CD4-positive, alpha-beta T cell treated with Interleukin-6 at 100 ng/mL for 8 hours (primary cell): ENCODE measurements at regions not wholly inside any gene's neighbourhood (a gene's known extent, or its start where the extent isn't known, plus 50 kb on each side); places are given as distances from the start of the nearest gene placed in this dataset.
"Not testable (repeated sequence)": the region's sequence is repeated elsewhere in the genome, so short reads cannot be mapped to it uniquely, and the experiment has no call there.

Experiments
- DNase-seq: peaks from one replicate; pipeline ENCODE4 v3.0.0-alpha.2; 2020; ENCODE audit warnings: mixed read lengths, low spot score

DNA sequence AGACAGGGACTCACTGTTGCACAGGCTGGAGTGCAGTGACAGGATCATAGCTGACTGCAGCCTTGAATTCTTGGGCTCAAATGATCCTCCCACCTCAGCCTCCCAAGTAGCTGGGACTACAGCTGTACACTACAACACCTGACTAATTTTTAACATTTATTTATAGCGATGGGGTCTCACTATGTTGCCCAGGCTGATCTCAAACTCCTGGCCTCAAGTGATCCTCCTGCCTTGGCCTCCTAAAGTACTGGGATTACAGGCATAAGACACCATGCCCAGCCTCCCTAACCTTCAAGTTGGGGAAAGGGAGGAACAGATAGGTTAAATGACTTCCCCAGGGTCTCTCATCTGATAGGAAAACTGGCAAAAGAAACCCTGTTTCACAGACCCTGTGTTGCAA lies 919.5 kb downstream of the TYW1 start:
- not testable (repeated sequence) for DNase-seq

DNA sequence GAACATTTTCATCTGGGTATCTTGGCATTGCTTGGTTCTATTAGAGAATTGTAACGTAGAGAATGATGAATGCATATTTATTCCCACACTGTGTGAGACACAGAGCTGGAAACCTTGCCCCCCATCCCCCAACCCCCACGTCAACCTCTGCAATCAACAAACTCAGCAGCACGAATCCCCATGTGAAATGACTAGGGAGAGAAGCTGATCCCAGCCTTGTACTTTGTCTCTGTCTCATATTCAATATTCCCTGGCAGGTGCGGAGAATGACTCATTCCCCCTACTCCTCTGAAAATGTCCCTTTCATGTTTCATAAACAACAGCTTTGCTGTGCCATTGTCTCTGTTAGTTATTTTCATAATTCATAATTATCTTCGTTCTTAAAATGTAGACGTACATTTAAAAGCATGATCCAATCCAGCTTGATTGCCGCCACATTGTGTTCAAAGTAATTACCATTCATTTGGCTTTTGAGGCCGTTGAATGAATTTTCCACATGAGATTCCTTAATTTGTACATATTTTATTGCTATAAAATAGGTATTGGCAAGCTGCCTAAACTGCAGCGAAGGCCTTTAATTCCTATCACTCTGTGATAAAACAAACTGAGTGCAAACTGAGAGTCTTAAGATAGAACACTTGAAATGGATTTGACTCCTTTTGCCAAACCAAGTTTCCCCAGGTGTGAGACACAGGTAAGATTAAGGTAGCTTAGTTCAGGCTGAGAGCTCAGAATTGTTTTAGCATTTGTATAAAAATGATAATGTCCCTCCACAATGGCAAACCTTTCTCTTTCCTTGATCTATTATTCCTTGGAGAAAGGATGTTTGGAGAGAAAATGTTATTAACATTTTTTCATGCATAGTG lies 920.2 kb downstream of the TYW1 start:
- DNase-seq: no peak

DNA sequence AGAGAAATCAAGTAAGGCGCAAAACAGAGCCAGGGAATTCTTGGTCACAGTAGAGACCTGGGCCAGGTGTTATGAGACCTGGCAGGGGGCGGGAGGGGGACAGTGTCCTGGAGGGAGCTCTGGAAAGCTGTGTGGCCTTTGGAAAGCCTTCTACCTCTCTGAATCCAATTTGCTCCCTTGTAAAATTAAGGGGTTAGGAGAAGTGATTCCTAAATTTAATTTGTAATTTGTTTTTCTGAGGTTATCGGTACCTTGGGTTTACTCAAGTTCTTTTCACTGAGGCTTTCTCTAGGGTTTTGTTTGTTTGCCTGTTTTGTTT lies 920.8 kb downstream of the TYW1 start:
- DNase-seq: no peak

GRCh38 chr7:67918158-67918557 lies 921.5 kb downstream of the TYW1 start:
- no peak for DNase-seq

- DNase-seq: no peak
Measured at GRCh38 chr7:67923286-67923685, 926.7 kb downstream of the TYW1 start.

GRCh38 chr7:67928141-67928540 lies 931.5 kb downstream of the TYW1 start:
- no peak for DNase-seq

DNA sequence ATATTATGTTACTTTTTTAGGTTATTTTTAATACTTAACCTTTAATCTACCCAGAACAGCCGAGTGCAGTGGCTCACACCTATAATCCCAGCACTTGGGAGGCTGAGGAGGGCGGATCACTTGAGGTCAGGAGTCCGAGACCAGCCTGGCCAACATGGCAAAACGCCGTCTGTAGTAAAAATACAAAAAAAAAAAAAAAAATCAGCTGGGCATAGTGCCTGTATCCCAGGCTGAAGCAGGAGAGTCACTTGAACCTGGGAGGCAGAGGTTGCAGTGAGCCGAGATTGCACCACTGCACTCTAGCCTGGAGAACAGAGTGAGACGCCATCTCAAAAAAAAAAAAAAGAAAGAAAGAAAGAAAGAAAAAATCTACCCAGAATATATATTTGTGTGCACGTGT lies 939.8 kb downstream of the TYW1 start:
- DNase-seq: not testable (repeated sequence)

- DNase-seq: no peak
Measured at GRCh38 chr7:67940400-67940799, 943.8 kb downstream of the TYW1 start.

DNA sequence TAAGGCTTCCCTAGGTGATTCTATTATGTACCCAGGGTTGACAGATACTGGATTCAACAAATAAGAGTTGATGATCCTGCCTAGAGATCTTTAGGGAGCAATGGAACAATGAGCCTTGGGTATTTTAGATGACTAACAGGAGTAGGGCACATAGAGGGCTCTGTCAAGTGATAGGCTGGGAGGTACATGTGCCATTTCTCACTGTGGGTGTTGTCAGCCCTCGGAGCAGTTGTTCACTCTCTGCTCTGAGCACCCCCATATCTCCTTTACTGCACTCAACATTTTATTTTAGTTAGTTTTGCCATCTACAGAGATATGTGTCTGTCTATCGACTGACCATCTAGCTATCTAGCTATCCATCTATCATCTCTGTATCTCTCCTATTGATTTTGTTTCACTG lies 950.6 kb downstream of the TYW1 start:
- no peak for DNase-seq

GRCh38 chr7:67947646-67948045 lies 951.0 kb downstream of the TYW1 start:
- no peak for DNase-seq

DNA sequence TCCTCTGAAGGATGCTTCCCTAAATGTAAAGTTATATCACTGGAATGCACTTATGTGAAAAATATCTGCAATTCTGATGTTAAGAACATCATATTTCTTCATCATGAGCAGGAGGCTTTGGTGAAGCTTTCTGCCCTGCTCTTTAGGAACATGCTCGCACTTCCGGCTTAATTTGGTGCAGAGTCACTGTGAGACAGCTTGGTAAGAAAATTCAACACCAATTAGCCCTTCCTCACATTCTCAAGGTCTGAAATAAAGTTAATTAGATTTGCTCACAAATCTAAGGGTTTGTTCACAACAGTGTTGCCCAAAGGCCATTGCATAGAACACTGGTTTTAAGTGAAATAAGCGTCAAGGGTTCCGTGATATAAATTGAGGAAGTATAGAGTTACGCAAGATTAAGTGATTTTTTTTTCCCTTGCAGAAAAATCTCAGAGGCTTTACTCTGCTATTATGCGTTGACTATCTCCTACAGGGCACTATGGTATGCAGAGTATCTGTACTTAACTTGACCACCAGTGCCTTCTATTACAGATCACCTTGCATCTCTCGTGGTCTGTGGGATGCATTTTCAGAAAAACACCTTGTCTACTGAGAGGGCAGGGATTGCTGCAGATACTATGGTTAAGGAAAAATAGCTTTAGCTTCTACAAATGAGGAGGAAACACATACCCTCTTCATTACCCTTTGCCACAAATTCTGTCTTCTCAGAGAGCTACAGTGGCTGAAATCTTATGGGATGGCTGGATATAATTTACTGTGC lies 953.9 kb downstream of the TYW1 start:
- no peak for DNase-seq

DNA sequence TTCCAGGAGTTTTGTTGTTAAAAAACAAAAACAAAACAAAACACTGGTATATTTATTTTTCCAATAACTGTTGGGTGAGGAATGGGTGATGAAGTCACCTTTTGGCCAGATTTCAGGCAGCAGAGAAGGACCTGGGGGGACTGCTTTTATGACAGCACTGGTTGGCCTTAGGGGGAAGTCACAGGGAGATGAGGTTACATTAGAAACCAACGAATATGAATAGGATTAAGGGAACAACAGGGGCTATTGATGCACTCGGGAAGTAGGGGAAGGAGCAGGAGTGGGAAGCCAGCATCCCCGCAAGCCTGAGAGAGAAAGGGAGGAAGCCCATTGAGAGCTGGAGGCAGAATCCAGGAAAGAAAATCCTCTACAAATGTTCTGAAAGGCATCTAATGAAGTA lies 958.4 kb downstream of the TYW1 start:
- DNase-seq: no peak

- DNase-seq: no peak
Measured at GRCh38 chr7:67962863-67963262, 966.2 kb downstream of the TYW1 start.

GRCh38 chr7:67976490-67976889 lies 979.9 kb downstream of the TYW1 start:
- DNase-seq: no peak

DNA sequence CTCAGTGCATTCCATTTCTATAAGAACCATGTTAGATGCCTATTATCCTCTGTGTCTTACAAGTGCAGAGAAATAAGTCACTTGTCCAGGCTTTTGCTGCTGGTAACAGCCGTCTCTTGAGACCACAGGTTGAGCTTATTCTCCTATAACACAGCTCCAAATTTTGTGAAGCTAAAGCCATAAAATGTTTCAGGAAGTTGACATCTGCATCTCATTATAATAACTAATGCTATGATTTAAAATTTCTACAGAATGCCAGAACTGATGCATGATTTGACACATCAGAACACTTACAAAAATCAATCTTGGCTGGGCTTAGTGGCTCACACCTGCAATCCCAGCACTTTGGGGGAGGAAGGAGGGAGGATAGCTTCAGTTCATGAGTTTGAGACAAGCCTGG lies 986.9 kb downstream of the TYW1 start:
- no peak for DNase-seq

DNA sequence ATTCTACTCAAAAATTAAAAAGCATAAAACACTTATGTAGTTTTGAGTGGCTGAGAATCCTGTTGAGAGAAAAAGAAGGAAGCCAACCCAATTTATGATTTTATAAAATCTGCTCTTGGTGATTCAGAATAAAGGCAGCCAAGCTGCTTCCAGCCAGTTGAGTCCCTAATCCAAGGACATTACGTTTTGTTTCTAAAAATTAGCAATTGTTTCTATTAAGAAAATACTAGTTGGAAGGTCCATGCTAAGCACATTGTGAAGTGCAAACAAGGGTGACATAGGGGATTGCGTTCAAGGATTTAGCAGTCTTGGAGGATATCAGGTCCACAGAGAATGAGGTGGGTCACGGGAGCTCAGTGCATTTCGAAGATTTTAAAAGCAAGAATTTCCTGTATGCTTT lies 987.7 kb downstream of the TYW1 start:
- DNase-seq: no peak

DNA sequence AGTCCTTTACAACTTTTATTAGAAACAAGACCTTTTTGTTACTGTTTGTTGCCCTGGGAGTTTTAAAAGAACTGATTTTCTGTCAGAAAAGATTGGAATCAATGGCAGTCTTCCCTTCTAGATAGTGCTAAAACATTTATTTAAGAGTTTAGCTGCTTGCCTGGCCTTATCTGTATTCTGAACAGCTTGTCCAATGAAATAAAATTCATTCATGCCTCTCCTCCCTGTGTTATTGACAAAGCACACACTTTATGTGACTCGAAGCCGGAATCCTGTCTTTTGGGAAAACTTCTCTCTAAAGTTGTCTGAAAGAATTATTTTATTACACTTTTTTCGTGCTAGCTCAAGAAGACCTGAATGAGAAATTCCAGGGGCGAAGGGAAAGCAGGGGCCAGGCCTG lies 992.5 kb downstream of the TYW1 start:
- no peak for DNase-seq

GRCh38 chr7:67990003-67990402 lies 993.4 kb downstream of the TYW1 start:
- no peak for DNase-seq

GRCh38 chr7:67990716-67991115 lies 994.1 kb downstream of the TYW1 start:
- DNase-seq: no peak

GRCh38 chr7:67992287-67992686 lies 995.7 kb downstream of the TYW1 start:
- DNase-seq: no peak

- no peak for DNase-seq
Measured at GRCh38 chr7:68005992-68006391, 1009.4 kb downstream of the TYW1 start.

- DNase-seq: no peak
Measured at GRCh38 chr7:68006619-68007018, 1010.0 kb downstream of the TYW1 start.

DNA sequence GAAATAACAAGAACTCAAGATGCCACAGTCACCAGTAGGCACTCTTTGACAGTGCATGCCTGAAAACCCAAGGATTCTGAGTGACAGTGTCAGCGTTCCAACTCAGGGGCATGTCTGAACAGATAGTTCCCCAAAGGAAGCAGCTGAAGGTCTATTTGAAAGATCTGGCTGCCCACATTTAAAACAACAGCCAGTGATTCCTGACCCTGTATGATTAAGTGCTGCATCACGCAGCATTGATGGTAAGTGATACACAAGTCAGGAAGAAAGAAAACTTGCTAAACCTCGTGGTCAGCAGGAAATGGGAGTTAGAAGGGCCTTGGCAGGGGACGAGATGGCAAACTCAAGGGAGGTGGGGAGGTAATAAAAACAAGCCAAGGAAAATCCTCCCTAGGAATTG lies 1013.1 kb downstream of the TYW1 start:
- DNase-seq: no peak
